ENCODE measurements at regions not wholly inside any gene's neighbourhood (a gene's known extent, or its start where the extent isn't known, plus 50 kb on each side); places are given as distances from the start of the nearest gene placed in this dataset.

DNA sequence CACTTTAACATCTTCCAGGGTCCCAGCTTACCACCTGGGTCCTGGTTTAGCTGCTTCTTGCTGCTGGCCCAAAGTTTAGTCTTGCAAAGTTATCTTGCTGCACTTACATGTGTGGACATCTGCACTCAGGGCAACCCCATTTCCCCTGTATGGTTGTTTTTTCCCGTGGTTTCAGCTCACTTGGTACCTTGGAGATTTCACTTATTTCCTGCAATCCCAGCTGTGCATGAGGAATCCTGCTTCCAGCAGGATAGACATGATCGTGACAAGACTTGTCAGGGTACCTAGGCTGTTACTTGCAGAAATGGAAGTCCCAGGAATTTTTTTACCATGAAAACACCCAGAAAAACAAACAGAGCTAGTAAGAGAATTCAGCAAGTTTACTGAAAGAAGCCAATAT lies 95.9 kb upstream of the LEP start:
- no peak for DNase-seq

DNA sequence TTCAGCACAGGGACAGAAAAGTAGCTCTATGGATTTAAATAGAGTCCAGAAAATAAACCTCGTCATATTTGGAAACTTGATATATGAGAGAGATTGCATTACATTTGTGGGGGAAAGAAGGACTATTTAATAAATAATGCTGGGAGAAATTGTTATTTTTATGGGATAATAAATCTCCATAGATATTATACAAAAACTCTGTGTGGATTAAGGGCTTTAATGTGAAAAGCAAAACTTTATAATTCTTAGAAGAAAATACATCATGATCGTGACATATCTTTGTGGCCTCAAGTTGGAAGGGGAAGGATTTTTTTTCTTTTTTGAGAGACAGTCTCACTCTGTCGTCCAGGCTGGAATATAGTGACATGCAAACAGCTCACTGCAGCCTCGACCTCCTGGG lies 95.0 kb upstream of the LEP start:
- no peak for DNase-seq

DNA sequence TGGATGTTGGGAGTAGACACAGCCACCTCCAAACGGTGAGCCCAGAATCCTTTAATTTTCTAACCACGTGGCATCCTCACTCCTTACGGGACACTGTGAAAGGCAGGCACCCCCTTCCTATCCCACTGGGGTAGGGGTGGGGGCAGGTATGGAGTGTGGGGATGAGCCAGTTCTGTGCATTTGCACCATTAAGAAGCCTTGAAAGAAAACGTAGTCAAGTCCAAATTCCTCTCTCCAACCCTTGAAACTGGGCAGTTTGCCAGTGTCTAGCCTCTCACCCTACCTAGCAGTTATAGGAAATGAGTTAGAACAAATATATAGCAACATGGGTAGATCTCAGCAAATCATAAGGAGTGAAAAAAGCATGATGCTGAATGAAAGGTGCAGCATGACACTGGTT lies 92.4 kb upstream of the LEP start:
- DNase-seq, result peak; percentile 56

DNA sequence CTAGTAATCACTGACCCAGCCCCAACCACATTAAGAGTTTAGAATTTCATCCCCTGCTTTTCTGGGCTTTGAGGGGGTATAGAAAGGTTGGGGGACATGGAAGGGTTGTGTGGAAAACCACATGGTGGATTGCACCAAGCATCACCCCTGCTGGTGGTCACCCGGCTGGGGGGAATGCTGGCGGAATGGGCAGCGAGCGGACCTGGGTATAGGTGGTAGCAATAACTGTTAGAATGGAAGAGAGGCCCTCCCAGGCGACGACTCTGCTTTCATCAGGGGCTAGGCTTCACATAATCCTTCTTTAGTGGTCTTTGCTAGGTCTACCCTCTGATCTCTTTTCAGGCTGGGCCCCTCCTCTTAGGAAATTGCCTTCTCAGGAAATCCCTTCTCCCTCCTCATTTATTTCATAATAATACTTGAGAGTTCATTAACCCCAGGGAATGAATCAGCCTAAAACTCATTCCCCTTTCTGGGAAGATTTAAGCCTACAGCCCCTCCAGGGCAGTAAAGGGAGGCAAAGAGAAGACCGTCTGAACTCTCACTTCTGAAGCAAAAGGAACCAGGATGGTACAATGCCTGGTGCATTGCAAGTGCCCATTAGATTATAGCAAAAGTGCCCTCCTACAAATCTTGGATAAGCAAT lies 90.7 kb upstream of the LEP start:
- no peak for DNase-seq

DNA sequence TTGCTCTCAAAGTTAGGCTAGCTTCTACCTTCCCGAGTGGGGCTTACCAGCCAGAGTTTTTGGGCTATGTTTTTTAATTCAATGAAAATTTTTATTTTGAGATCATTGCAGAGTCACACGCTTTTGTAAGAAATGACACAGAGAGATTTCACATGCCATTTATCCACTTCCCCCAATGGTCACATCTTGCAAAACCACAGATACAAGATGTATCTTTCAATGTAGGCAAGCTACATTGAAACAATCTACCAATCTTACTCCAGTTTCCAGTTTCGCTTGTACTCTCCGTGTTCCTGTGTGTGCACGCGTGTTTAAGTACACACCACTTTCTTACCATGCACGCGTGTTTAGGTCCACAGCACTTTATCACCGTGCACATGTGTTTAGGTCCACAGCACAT lies 89.4 kb upstream of the LEP start:
- DNase-seq, result no peak

DNA sequence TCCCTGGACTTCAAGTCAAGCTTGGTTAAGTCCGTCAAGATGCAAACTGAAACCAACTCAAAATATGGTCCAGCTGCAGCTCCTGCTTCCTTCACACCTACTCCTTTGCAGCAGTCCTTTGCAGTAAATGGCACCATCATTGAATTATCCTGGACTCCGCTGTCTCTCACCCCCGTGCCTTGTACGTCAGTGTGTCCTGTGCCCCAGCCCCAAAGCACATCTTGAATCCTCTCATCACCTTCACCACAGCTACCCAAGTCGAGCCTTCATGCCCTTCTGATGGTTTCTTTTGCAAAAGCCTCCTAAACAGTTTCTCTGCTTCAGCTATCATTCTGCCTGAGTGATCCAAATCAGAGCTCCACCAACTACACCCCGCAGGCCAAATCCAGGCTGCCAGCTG lies 88.4 kb upstream of the LEP start:
- no peak for DNase-seq

DNA sequence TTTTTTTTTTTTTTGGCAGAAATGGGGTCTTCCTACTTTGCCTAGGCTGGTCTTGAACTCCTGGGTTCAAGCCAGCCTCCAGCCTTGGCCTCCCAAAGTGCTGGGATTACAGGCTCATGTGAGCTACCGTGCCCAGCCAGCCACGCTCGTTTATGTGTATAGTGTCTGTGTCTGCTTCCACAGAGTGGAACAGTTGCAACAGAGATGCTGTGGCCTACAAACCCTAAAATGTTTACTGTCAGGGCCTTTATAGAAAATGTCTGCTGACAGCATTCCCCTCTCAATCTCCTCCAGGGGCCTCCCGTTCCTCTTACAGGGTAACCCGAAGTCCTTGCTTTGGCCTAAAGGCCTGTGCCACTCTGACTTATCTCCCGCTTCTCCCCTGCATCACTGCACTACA lies 87.6 kb upstream of the LEP start:
- DNase-seq, result no peak

DNA sequence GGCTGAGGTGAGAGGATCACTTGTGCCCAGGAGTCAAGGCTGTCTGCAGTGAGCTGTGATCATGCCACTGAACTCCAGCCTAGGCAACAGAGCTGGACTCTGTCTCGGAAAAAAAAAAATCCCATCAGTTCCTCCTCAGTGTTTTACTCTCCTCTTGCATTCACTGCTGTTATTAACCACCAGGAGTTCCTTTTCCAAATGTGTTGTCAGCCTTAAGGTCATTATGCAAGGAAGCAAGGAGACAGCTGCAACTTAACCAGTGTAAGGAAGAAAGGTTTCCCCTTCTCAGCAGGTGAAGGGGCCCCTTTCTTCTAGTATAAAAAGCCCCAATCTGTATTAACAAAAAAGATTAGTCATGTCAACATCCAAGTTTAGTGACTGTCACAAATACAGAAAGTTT lies 86.6 kb upstream of the LEP start:
- no peak for DNase-seq

DNA sequence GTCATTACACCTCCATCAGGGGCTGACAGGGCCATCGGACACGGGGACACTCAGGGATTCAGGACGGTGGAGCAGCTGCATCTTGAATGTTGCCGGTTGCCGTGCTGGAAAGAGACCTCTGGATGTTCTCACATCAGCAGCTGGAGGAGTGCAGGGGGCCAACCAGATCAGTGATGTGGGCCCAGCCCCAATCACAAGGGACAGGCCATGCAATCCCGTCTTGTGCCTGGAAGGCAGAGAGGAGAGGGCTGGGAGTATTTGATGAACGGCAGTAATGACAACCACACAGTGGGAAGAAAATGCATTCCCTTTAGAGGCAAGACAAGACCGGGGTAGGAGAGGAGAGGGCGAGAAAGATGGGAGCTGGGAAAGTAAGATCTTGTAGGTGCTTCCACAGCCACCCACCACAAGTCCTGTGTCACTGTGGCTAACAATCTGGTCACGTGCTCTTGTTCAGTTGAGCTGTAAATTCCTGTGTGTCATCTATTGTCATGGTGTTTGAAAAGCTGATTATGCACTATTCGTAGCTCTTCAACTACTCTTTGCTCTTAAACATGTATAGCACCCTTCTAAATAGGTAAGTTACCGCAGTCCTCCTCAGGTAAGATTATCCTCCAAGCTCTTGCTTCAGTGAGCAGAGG lies 85.9 kb upstream of the LEP start:
- DNase-seq, result no peak

DNA sequence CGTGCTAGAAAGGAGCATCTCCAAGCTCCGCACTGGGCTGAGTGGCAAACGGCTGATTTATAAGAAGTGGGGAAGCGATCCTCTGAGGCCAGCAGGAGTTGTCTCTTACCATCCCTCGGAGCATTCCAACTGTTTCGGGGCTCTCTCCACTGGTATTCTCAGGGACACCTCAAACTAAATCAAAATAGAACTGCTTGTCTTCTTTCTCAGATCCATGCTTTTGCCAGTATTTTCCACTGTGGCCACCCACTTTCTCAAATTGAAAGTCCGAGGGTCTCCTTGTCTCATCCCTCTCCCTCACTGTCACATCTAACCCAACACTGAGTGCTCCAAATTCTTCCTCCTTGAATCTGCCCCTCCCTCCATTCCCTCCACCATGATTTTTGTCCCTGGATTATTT lies 83.2 kb upstream of the LEP start:
- DNase-seq, result no peak

DNA sequence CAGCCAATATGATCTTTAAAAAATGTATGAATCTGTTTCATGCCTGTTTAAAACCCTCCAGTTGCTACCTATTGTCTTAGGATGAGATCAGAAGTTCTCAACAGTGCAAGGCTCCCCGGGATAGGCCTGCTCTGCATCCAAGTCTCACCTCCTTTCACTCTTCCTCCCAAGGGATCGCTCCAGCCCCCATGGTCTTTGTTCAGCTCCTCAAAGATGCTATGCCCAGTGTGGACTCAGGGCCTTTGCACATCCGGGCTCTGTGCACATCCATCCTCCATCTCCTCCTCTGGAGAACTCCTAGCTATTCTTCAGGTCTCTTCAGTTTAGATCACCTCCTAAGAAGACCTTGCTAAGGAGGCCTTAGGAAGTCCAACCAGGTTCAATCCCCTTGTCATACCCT lies 82.7 kb upstream of the LEP start:
- no peak for DNase-seq

DNA sequence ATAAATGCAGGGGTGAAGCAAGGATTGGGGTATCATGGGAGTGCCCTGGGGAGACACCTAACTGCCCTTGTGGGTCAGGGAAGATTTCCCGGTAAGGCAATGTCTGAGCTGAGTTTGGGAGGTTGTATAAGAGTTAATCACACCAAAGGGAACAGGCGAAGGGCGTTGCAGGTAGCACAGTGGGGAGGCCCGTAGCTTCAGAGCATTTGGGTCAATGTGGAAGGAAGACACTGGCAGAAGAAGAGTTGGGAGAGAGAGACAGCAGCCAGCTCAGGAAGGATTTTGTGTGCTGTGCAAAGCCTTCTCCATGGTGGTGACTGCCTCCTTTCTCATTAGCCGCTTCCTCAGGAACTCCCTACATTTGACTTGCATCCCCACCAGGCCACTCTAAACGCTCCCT lies 80.8 kb upstream of the LEP start:
- DNase-seq, result no peak

DNA sequence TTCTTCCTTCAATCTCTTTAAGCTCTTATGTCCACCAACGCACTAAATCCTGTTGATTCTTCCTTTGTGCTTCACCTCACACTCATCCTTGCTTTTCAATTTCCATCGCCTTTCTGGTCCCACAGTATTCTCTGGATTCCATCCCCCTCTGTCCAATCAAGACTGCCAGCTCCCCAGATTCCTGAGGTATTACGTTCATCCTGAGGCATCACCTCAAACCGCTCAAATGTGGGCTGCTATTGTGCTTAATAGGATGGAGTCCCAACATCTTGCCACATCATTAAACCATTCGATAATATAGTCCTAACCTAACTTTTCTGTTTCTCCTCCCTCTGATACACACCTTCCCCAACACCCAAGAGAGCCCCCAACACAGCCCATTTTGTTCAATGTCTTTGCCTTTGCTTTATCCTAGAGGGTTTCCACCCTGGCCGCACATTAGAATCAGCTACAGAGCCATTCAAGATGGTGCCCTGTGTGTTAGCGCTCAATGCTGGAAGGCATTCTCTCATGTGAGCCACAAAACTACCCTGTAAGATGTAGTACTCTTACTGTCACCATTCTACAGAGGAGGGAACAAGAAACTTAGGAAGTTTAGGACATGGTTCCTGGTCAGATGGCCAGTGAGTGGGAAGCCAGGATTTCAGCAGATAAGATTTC lies 79.5 kb upstream of the LEP start:
- no peak for DNase-seq

DNA sequence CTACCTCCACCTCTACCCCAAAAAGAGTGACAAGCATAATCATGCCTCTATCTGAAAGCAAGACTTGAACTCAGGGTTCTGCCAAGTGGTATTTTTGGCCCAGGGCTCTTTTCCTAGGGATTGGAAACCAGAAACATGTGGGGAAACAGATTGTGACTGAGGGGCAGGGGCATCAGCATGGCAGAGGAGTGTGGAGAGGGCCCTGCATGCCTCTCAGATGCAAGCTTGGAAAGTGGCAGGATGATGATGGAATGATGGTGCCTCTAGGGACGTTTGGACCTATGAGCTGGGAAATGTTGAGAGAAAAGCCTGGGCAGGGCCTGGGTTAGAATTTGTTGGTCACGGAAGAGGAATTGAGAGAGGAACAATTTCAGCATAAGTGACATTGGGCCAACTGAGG lies 78.4 kb upstream of the LEP start:
- no peak for DNase-seq

DNA sequence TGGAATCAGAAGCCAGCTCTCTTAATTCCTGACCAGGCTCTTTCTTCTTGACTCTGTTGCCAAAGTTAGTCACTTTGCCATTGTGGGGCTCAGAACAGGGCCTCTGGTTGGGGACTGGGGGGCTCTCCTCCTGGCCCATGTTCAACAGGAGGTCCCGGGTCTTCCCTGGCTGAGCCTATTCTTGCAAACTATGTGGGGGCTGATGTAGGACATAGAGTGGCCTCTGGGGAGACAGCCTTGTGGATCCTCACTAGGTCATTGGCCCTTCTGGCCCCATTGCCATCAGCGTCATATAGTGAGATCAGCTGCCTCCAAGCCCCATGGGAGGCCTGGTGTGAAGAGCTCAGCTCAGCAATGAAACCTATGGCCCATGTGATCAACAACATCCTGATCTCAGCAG lies 77.6 kb upstream of the LEP start:
- DNase-seq, result no peak

DNA sequence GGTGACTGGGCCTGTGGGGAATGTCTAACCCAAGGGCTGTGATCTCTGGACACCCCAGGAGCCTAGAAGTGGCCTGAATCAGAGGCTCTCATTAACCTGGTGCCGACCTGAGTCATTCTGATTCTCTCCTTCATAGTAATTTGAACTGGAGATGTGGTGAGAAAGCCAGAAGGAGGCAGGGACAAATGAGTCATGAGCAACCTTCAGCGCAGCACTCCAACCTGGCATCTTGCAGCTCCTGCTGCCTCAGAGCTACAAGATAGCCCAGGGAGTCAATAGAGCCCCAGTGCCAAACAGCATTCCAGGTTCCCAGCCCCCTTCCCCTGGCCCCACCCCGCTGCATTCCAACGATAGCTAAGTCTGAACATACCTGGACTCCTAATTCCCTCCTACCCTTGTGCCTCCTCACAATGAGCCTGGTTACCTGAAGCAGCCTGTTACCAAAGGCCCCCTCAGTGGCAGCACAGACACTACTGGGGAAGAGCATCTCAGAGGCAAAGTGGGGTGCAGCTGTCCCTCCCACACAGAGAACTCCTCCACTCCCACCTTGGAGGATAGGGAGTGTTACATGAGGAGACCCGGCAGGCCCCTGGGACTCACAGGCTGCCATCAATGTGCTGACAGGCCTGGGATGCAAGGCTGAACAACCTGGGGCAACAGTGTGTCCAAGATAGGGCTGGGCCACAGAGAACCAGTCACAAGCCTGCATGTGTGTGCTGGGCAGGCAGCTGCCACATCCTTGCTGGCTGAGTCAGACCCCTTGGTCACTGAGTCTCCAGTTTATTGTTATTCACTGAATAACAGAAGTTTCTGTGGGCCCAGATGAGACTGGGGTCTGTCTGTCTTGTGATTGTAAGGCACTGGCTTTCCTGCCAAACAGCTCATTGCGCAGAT lies 76.8 kb upstream of the LEP start:
- DNase-seq, result no peak

DNA sequence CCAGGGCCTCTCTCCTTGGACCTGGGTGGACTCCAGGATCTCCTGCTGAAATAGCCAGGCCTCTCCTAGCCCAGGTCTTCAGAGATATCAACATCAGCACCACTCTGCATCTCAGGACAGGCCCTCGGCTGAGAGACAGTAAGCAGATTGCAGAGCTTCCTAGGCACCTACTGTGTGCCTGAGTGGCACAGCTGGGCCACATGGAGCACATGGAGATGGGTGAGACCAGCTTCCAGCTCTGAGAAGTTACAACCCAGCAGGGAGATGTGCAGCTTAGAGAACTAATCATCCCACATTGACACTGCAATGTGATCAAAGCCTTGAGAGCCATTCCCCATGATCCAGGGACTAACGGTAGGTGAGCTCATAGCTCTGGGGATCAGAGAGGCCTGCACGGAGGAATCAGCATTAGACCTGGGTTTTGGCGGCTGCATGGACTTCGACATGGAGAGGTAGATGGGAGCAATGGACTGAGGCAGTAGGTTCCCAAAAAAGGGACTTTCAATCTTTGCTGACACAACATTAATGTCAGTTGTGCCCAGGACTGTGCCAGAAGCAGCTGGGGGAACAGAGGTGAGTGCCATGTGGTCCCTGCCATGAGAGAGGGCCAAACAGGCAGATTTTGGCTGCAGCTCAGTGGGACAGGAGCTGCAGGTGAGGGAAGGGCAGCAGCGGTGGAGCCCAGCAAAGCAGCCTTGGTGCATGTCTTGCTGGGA lies 76.0 kb upstream of the LEP start:
- DNase-seq, result no peak

DNA sequence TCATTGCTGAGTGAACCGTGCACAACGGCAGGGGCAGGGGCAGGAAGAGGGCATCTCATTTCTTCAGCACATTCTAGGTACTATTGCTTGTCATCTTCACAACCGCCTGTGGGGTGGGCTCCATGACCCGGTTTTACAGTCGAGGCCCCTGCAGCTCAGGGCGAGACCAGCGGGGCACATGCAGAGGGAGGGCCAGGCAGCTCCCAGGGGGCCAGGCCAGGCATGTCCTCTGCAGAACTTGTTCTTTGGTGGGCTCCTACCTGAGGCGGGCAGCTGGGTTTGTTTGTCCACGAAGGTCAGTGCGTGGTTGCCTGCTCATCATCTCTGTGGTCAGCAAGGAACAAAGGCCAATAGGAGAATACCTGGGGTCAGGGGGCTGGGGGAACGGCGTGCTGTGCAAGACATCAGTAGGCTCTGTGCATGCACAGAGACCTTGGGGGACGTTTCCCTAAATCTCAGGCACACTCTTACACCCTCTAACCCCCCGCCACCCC lies 75.1 kb upstream of the LEP start:
- no peak for DNase-seq

DNA sequence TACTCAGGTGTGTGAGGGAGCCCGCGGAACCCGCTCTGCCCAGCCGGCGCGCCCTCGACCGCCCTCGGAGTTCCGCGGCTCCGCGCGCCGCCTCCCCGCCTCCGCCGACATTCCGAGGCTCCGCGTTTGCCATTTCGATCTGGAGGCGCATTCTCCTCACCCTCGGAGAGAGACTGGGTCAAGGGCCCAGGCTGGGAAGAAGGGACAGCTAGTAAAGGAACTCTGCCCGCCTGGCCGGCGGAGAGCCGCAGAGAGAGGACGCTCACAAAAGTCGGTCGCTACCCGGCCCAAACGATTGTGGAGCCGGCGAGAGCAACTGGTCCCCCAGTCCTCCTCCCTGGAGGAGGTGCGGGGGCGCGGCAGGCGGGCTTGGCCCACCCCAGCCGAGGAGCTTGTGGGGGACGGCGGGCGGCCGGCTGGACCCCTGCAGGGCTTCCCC lies 74.5 kb upstream of the LEP start:
- DNase-seq, result no peak

DNA sequence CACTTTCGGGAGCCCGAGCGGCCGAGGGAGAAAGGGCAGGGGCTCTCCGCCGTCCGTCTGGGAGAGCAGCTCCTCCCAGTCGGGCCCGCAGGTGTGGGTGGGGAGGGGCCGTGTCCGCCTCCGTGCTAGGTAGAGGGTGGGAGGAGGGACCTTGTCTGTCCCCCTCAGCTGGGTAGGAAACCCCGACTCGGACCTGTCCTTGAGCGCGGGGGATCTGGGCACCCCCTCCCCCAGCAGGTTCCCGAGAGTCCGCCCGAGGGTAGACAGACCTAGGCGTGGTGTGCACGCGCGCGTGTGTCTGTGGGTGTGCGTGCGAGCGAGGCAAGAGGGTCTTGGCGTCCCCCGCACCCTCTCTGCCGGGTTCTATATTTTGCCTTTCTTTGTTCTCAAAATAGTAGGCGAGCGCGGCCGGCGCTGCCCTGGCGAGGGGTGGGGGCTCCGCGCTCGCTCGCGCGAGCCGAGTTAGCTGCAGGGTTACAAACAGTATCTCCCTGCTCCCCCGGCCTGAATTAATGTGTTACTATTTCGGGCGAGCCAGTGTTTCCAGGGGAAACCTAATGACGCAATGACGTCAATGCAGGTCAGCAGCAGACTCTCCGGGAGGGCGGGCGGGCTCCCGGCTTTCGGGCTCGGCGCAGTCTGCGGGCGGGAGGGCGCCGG lies 73.9 kb upstream of the LEP start:
- DNase-seq, result peak; percentile 30

DNA sequence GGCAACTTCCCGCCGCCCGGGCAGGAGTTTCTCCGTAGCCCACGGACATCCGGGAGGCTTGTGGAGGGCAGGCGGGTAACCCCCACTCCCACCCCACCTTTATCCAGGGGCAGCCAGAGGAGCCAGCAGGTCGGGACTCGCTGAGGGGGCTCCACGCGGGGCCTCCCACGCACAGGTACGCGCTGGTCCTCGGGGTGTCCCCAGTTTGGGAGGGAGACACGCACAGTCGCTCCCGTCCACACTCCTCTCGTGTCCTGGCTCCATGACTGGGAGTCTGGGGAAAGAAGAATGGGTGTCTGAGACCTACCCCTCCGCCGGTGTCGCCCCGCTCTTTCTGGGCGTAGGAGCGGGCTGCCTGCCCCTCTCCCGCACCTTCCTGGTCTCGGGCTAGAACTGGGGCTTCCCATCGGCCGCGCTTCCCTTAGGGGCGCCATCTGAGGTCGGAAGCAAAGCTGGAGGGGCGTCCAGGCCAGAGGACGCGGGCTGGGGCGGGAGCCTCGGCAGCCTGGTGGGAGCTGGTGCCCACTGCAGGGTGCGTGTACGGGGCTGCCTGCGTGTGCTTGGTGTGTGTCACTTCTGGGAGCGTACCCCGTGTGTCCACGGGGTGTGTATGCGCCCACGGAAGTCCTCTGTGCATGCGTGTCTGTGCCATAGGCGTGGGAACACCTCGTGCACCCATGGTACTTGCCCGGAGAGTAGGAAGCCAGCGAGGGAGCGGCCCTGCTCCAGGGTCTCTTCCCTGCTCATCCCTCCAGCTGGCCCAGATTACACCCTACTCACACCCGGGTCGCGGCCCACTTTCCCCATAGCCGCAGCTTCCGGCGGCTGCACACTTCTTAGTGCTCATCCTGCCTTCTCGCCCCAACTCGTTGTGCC lies 73.0 kb upstream of the LEP start:
- no peak for DNase-seq
